HG03095 (cell line): ENCODE measurements at regions not wholly inside any gene's neighbourhood (a gene's known extent, or its start where the extent isn't known, plus 50 kb on each side); places are given as distances from the start of the nearest gene placed in this dataset.

ENCODE experiments used
- ATAC-seq: cut with Tn5 transposase; IDR thresholded peaks from one replicate; pipeline ENCODE4 v1.9.1; 2021; ENCODE audit warnings: moderate library complexity; ENCODE audit not compliant: unreplicated experiment

DNA sequence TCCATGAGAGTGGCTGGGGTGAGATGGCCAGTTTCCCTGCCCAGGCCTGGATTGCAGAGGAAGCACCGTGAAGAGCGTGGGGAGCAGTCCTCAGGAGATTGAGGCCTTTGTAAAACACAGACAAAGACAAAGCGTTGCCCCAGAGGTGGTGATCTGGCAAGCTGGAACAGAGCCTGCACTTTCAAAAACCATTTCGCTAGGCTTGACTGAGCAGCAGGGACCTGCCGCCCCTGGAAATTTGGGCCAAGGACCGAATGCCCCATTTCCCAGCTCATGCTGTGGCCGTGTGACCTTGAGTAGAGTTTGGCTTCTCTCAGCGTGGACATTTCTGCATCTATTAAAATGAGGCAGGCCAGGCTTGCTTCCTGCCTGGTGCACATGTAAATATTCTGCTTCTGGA lies 381.4 kb downstream of the BCOR start:
- ATAC-seq = no peak

DNA sequence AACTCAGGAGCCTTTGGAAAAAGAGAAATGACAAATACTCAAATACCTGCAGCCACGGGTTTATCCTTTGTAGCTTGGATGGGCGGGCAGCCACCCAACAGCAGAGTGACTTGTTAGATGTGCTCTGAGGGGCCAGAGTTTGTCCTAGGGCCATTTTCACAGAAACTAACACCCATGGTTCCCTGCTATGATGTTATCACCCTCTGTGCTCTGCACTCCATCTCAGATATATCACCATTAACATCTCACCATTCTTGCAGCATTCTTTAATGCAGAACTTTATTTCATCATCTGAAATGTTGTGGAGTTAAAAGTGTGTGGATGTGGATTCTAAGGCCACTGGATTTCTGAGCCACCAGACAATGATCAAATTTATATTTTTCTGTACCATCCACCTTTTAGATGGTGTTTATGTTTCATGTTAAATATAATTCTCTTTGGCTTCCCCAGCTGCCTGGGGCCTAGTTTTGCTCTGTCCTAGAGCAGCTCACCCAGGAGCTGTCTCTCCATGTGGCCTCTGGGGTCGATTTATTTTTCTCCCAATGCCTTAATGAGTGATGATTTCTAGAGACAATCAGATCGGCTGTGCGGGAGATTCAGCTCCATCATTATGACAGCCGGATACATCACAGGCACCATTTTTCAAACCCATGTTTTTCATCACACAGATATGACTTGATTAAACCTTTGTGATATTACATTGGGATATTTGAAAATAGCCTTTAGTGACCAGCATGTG lies 380.8 kb downstream of the BCOR start:
- ATAC-seq = no peak

DNA sequence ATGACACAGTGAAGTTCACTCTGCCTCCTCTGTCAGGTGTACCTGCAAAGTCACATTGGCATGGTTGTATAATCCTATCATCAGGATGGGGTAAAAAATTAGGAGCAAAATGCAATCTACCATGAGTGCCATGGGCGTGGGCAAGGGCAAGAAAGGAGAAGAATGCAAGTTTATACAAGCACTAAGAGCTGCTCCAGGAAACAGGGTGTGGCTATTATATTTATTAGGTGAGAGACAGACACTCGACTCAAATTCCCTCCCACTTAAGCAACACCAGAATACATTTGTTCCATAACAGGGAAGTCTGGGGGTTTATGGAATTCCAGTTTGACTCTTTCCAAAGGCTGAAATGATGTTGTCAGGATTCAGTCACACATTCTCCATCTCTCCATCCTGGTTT lies 378.8 kb downstream of the BCOR start:
- ATAC-seq = no peak

DNA sequence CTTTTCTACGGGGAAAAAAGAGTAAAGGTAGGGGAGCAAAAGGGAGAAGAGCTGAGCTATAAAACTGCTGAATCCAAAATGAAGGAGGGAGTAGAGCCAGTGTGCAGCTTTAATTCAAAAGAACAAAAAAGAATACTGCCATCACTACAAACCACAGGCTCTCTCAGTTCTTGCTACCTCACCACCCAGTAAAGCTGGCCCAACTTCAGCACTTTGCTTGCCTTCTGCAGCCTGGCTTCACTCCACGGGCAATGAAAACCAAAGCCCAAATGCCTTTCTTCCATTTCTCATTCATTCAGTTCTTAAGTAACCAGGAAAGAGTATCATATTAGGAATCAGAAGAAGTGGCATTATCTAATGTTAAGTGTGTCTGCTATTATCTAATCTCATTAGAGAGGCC lies 376.8 kb downstream of the BCOR start:
- no peak for ATAC-seq

DNA sequence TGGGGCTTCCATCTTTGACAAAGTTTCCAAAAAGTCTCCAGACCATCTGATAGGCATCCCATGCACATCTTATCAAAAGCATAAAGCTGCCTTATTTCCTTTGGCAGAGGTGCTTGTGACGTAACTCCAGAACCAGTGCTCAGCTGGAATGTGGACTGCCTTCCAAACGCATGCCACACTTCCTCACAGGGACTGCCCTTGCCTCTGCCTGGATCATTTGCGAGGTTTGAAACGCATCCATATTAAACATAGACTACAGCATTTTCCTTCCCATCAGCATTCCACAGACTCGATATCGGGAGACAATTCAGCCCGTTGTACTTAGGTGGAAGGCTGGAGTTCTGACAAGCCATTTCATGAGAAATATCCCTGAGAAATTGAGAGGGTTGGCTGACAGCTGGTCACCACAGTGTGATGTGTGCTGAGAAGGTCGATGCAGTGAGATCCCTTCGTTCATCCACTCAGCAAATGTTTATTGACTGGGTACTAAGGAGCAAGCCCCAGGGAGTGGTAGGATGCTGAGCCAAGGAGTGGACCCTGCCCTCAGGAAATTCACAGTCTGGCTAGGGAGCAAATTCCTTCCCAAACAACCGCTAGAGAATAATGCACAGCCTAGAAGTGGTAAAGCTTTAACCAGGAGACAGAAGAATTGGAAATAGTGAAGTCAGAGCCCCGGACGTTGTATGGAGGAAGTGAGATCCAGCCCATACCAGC lies 376.0 kb downstream of the BCOR start:
- ATAC-seq = no peak

DNA sequence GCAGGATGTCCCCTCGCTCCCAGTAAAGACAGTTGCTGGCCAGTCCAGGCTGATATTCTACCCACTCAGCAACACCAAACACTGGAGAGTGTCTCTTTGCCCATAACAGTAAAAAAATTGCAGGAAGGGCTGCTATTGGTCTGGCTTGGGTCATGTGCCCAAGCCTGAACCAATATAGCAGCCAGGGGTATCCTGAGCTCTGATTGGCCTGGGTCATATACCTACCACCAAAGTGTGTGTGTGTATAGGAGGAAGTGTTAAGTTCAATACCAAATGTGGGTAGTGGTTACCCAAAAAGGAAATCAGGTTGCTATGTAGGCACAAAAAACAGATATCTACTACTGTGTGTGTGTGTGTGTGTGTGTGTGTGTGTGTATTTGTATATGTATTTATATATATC lies 373.2 kb downstream of the BCOR start:
- ATAC-seq = no peak

DNA sequence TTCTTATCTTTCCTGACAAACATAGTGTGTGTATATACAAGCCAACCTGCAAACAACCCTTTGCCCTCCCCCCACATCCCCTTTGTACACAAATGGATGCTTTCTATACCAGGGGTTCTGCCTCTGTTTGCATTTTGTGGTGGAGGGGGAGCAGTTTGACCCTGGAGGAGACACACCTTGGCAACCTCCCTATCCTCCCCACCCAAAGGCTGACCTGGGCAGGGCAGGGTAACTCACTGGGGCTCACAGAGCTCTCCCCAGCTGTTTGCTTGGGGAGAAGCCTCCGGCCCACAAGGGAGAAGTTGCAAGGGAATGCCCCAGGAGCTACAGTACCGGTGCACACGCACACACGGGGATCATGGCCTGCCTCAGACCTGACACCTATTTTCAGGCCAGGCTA lies 372.6 kb downstream of the BCOR start:
- no peak for ATAC-seq

DNA sequence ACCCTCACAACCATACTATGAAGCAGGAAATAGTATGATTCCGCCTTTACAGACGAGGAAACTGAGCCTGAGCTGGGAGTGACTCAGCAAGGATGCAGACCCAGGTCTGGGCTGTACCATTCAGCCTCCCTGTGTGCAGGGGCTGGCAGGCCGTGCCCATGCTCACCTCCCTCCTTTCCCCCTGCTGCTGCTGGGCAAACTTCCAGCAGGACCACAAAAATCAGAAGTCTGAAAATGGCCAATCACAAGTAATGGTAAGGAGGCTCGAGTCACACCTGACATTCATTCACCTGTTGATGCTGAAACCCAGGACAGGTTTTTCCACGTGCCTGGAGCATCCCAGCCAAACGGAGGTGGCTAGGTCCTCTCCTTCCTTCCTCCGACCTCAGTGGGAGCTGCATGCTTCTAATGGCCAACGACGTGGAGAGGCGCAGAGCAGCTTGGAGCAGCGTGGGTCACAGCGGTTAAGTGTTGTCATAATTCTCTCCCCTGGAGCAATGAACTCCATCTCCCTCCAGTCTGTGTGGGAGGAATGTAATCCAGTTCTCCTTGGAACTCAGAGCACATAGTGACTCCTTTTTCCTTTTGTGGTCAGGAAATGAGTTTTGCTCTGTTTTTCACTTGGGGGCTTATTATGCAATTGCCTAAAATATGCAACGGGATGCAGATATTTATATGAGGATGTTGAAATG lies 371.7 kb downstream of the BCOR start:
- no peak for ATAC-seq

DNA sequence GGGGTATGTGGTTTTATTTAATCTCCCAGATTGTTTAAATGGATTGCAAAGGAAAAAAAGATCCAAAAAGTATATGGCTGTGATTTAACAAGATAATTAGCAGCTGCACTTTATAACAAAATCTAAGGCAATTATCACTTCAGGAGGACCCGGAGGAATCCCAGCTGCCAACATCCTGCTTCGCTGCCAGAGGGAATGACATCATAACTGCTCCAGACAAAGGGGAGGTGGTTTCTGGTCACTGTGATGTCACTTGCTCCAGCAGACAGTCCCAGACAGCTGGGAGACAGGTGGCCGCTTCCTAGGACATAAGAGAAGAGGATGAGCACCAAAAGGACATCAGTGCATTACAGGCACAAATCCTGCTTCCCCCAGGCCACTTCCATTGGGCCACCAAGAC lies 371.0 kb downstream of the BCOR start:
- ATAC-seq = no peak

DNA sequence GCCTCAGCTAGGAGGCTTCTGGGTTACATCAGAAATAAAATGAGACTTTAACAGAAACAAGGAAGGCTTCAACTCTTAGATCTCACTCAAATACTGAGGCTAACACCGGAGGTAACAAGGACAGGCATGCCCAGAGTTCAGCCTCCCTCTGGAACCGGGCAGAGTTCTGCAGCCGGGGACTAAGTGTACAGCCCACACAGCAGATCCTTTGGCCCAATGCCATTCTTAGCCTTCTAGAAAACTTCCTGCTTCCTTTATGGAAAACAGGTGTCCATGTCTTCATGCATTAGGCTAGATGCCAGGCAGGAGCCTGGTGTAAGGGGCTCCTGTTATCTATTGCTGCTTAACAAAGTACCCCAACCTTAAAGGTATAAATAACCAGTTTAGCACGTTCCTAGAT lies 369.7 kb downstream of the BCOR start:
- ATAC-seq = no peak

DNA sequence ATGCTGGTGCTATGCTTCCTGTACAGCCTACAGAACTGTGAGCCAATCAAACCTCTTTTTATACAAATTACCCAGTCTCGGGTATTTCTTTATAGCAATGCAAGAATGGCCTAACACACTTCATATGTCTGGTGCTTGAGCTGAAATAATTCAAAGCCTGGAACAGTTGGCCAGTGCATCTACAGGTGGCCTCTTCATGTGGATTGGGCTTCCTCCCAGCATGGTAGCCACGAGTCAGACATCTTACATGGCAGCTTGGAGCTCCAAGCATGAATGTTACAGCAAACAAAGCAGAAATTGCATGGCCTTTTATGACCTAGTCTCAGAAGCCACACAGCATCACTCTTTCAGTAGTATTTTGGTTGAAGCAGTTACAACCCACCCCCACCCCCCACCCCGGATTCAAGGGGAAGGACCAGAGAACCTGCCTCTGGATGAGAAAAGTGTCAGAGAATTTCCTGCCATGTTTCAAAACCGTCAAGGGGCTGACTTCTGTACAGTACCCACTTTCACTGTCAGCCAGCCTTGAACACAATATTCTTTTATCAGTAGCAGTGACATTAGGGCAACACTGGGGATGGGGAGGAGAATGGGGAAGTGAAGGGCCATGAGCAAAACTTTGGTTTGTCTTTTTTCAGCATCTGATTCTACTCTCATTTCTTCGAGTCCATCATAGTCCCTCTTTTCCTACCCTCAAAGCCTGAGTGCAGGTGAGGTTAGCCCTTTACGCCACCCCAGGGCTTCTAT lies 368.7 kb downstream of the BCOR start:
- no peak for ATAC-seq

DNA sequence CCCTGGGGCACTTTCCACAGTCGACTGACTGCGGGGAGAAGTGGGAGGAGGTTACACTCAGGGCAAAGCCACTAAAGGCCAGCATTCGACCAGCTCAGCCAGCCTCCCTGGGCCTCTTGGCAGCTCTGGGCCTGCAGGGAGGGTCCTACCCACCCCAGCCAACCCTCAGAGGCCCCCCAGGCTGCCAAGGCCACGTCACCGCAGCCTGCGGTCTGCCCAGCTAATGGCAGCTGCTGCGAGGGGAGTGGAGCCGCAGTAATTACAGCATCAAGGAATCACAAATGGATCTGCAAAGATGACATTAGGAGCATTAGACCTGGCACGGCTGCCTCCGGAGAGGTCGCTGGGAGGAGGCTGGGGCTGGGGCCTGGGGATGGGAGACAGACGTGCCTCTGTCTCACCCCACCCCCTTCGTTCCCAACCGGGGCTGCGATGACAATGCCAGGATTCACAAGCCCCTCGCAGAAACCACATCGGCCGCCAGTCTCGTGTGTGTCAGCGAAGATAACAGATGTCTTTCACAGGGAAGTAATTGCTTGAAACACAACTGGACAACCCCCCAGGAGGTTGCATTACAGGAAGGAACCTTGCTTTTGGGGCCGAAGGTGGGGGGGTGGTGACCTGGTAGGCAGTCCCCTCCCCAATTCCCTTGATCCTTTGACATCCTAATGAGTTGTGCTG lies 367.6 kb downstream of the BCOR start:
- ATAC-seq = no peak

DNA sequence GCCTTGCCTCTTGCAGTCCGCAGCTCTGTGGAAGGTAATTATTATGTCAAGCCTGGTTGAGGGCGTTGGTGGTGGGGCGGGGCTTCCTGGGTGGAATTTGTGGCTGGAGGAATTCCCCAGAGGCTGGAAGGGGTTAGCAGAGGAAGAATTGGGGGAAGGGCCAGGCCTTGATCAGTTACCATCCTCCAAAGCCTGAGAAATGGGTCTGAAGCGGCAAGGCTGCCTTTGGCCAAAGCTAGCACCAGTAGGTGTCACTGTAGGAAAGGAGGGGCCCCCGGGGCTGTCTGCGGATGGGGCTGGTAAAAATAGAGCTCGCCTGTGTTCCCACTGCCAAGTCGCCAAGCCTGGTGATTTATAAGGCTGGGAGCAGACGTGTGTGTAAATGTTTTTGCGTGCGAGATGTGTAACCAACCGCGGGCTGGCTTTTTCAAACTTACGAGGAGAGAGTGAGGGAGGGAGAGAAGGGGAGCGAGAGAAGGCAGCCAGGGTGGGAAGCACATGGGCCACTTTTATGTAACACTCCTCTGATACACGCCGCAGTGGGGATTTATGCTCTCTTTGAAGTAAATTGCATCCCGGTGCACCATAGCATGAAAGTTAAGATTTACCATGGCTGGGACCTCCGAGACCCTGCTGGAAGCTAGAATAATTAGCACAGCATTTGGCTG lies 367.0 kb downstream of the BCOR start:
- ATAC-seq = no peak

DNA sequence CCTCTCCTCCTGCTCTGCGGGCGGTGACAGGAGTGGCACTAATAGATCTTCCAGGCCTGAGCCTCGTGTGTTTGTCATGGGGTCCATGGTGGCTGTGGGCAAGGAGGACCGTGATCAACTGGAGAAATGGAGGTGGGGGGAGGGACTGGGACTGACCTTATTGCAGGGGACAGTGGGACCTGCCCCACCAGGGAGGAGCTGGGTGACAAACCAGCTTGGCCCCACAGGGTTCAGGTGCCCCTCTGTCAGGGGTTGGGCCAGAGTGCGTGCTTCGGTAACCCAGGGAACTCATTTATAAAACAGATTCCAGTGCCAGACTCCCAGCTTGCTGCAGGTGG lies 366.5 kb downstream of the BCOR start:
- ATAC-seq = no peak

DNA sequence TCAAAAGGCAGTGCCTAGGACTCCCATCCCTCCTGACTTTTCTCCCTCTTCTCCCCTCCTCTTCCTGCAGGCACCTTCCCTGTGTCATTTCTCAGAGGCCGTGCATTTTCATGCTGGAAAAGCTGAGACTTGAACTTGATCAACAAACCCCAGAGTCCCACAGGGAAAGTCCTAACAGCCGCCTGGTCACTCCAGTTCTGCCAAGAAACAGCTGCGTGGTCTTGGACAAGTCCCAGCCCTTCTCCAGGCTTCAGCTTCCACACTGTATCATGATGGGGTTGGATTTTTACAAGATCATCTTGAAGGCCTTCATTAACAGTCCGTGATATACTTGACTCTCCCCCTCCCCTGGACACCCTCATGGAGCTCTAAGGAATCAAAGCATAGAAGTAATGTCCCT lies 366.0 kb downstream of the BCOR start:
- ATAC-seq = no peak

DNA sequence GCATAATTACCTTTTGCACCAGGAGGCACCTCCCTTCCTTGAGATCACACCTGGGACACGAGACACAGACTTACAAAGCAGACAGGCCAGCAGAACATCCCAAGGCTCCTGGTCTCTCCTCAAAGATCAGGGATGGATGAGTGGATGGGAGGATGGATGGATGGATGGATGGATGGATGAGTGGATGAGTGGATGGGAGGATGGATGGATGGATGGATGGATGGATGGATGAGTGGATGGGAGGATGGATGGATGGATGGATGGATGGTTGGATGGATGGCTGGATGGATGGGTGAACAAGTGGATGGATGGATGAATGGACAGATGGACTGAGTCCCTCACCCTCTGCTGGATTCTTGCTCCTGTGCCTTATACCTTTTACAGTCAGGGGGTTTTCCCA lies 364.0 kb downstream of the BCOR start:
- ATAC-seq = no peak

DNA sequence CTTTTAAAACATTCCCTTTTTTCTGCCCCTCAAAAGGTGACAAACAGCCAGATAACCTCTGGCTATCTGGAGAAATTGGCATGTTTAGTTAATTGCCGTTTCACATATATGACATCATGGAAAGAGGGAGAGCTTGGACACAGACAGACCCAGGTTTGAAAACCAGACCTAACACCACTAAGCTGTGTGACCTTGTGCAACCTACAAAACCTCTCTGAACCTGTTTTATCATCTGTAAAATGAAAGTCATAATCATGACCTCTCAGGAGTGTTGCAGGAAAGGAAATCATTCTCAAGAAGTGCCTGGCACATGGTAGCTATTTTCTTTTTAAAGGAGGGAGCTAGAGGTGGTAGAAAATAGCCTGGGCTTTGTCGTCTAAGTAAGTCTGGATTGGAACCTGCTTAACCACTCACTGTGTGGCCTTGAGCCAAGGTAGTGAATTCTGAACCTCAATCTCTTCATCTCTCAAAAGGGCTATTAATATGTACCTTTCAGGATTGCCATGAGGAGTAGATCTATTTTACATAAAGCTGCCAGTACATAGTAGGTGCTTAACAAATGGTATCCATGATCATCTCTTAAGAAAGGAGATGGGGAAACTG lies 363.5 kb downstream of the BCOR start:
- no peak for ATAC-seq

DNA sequence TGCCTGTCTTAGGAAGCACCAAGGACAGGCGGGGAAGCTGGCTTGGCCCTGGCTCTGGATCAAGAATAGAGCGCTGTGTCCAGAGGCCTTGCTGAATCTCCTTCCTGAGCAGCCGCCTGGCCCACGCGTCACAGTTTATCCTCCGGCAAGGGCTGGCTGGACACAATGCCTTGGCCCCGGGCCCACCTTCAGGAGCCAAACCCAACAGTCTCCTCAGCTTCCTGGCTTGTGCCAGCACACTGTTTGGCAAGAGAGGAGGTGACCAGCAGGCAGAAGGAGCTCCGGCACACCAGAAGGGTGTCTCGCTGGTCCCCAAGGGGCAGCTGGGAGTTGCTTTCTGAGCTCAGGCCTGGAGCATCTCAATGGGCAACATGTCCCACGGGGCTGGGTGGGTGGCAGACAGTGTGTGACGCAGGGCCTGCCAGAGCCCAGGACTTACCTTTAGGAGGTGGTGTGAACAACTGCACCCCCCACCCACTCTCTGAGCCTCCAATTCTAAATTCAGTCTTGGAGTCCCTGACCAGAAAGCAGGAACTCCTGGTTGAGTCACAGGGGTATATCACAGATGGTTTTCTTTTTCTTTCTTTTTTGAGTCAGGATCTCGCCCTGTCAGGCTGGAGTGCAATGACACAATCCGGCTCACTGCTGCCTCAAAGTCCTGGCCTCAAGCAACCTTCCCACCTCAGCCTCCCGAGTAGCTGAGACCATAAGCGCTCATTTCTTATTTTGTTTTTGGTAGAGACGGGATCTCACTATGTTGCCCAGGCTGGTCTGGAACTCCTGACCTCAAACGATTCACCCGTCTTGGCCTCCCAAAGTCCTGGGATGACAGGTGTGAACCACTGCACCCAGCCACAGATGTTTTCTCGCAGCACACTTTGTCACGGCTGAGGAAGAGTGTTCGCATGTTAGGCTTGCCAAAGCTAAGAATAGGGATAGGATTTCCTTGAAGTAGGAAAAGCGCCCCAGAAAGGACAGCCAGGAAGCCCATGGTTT lies 361.2 kb downstream of the BCOR start:
- no peak for ATAC-seq

DNA sequence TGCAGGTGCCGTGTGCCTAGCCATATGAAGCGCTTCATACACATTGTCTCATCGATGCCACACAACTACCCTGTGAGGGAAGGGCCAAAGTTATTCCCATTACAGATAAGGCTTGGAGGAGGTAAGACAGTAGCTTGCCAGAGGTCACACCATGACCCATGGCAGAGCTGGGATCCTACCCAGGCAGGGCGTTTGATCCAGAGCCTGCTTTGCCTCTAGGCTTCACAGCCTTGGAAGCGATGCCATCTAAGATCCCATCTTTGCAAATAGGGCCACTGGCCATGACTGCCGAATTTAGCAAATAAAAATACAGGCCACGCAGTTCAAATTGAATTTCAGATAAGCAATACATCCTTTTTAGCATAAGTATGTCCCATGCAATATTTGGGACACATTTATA lies 358.2 kb downstream of the BCOR start:
- ATAC-seq = no peak
